ENCODE measurements at regions not wholly inside any gene's neighbourhood (a gene's known extent, or its start where the extent isn't known, plus 50 kb on each side); places are given as distances from the start of the nearest gene placed in this dataset.

DNA sequence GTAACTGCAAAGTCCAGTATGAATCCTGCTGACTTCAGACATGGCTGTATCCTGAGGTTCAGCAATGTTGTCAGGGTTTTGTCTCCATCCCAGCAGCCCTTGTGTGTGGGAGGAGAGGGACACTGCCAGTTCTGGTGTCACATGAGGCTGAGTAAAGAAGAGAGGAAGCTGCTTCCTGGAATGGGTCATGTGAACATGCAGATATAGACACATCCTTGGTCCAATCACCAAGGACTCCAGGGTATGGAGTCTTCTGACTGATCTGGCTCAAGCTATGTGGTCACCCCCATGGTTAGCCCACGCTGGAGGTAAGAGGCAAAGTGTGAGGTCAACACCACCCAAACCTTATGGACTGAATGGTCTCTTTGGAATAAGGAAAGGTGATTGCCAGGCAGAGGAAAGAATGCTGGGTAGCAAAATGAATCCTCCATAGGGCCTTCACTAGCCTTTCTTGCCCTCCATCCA is 134.4 kb upstream of the SLC1A4 start:
- no peak for DNase-seq (ENCODE audit: low read depth in 2 of 2)

DNA sequence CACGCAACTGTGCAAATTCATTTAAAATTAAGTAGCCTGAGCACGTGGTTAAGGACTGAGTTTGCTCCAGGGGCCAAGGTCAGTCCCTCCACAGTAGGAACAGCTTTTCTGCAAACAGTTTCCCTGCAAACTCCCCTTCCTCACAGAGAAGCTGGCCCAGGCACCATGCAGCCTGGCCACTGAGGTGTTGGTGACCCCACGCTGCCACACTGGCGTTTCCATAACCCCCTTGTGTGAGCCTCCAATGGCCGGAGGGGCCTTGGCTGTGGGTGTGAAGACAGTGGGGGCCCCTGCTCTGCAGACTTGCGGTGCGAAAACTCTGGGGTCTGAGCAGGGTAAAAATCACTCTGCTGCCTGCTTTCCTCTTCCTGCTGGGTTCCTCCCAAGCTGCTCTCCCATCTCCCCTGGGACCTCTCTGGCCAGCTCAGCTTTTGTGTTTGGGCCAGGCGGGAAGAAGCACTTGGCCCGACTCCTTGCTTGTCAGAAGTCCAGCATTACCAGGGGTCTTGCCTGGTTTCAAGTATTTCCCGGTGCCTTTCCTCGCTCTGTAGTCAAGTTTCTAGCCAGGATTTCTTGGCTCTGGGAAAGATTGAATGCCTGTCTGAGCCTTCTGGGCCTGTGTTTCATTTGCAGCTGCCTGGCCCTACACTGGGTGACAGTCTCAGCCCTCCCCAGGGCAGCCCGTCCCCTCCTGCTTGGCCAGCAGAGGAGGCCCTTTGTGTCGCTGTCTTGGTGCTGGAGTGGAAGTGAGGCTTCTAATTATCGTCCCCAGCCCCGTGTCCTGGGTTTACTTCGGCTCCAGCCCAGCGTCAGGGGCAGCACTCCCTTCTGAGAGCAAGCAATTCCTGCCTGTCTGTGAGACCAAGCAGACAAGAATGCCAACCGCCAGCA is 131.4 kb upstream of the SLC1A4 start:
- no peak for DNase-seq (ENCODE audit: low read depth in 2 of 2)

GRCh38 chr2:64858541-64859311 is 130.5 kb upstream of the SLC1A4 start:
- DNase-seq (ENCODE audit: low read depth in 2 of 2), result no peak

DNA sequence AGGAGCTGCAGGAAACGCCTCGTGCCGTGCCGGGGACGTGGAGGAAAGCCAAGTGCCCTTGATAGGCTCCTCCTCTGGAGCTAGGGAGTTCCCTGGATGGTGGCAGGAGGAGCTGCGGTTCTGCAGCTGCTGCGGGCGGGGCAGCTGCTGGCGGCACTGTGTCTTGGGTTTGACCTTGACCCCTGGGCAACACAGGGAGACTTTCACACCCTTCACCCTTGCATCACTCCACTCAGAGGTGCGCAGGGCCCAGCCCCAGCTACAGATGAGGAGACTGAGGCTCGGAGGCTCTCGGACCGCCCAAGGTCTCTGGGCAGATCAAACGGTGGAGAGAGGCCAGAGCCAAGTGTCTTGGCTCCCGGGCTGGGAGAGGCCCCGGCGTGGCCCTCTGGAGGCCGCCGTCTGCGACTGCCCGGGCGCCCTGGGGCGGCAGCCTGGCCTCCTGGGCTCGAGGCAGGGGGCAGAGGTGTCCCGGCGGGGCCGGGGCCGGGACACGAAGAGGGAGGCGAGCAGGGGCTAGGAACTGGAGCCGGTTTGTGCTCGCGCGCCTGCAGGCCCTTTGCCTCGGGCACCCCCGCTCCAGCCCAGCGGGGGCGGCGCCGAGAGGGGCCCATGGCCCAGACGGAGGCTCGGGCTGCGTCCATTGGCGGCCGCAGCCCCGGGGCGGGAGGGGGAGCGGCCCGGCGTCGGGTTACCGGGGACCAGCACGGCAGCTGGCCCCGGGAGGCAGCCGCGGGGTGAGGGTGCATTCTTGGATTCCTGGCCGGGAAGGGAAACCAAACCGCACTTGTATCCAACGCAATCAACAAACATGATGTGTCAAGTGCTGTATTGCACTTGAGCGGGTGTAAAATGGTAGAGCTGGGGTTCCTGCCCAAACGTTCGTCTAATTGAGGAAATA is 129.6 kb upstream of the SLC1A4 start:
- DNase-seq (ENCODE audit: low read depth in 2 of 2), result no peak

DNA sequence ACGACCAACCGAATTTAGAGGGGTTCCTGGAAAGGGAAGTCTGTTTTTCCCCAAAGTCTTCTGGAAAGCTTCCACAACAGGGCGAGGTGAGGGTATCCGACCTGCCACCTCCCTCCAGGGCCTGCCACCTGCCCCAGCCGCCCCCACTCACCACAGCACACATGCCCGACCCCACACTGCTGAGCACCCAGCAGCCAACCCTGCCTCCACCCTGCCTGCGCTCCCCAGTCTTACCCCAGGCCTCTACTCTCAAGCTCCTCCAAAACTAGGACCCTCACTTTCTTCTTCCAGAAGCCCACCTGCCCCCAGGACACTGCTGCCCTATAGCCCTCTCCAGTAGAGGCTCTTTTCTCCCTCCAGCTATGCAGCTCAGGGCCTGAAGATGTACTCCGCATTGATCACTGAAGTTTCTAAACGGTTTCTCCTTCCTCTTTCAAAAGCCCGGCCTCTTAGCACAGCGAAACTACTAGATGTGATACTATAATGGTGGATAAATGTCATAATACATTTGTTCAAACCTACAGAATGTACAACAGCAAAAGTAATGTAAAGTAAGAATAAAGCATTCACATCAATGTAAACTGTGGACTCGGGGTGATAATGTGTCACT is 128.8 kb upstream of the SLC1A4 start:
- no peak for DNase-seq (ENCODE audit: low read depth in 2 of 2)

DNA sequence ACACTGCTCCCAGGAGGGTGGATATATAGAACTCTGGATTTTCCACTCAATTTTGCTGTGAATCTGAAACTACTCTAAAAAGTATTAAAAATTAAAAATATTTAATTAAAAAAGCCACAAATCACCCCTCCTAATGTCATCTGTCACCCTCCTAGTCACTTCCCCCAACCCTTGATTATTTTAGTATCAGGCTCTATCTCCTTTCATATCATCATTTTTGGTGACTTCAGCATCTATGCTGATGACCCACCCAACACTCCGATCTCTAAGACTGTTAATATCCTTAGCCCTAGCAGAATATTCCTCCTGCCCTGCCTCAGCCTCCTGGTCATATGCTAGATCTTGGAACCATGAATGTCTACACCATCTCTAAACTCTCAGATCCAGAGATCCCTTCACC is 128.3 kb upstream of the SLC1A4 start:
- DNase-seq (ENCODE audit: low read depth in 2 of 2), result no peak

GRCh38 chr2:64861452-64862397 is 127.5 kb upstream of the SLC1A4 start:
- DNase-seq (ENCODE audit: low read depth in 2 of 2), result no peak

DNA sequence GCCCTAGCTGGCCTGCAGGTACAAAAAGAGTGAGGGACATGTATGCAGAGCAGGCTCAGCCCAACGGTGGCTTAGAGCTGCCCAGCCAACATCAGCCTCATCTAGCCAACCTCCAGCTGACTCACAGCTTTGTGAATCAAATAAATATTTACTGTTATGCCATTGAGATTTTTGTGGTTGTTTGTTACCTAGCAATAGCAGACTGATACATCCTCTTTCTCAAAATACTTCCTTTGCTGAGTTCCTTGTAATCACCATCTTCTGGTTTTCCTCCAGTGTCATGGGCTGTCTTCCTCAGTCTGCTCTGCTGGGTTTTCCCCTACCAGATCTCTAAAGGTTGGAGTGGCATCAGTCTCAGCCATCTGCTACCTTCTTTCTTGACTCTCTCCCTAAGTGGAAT is 126.6 kb upstream of the SLC1A4 start:
- DNase-seq (ENCODE audit: low read depth in 2 of 2), result no peak

DNA sequence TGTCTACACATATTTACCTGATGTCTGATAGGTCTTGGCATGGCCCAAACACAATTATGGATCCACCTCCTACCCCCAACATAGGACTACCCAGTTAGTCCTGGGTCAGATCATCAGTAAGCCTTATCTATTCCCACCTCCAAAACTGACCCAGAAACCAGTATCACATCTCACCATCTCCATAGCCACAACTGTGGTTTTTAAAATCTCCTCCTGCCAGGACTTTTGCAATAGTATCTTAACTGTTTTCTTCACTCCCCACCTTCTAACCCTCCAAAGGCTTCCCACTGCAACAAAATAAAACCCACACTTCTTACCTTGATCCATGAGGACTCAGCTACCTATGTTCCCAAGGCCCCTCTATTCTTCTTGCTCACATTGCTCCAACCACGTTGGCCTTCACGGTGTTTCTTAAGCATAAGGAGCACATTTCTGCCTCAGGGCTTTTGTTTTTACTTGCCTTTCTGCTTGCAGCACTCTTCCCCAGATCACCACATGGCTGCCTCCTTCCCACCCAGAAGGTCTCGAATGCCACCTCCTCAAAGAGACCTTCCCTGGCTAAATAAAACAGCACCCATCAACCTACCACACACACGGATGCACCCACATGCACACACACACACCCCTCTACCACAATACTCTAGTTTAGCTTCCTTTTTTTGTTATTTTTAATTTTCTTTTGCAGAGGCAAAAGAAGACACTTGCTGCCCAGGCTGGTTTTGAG is 125.9 kb upstream of the SLC1A4 start:
- DNase-seq (ENCODE audit: low read depth in 2 of 2), result no peak

- DNase-seq (ENCODE audit: low read depth in 2 of 2), result peak; percentile 25 to 38
Measured at GRCh38 chr2:64865073-64865830, 123.9 kb upstream of the SLC1A4 start.

- no peak for DNase-seq (ENCODE audit: low read depth in 2 of 2)
Measured at GRCh38 chr2:64865831-64866345, 123.3 kb upstream of the SLC1A4 start.

DNA sequence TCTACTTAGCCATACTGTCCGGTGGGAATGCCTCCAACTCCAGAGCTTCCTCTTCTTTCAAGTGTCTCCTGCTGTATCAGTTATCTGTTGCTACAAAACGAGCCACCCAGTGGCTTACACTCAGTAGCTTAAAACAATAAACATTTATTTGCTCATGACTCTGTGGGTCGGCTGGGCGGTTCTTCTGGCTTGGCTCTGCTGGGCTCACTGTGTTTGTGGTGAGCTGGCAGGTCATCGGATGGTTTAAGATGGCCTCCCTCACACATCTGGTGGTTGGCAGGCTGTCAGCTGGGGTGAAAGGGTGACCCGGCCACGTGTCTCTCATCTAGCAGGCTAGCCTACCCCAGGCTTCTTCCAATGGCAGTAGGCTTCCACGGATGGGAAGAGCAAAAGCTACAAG is 122.4 kb upstream of the SLC1A4 start:
- no peak for DNase-seq (ENCODE audit: low read depth in 2 of 2)

GRCh38 chr2:64867253-64867996 is 121.8 kb upstream of the SLC1A4 start:
- DNase-seq (ENCODE audit: low read depth in 2 of 2), result no peak

GRCh38 chr2:64869126-64869525 is 120.1 kb upstream of the SLC1A4 start:
- DNase-seq (ENCODE audit: low read depth in 2 of 2), result no peak

DNA sequence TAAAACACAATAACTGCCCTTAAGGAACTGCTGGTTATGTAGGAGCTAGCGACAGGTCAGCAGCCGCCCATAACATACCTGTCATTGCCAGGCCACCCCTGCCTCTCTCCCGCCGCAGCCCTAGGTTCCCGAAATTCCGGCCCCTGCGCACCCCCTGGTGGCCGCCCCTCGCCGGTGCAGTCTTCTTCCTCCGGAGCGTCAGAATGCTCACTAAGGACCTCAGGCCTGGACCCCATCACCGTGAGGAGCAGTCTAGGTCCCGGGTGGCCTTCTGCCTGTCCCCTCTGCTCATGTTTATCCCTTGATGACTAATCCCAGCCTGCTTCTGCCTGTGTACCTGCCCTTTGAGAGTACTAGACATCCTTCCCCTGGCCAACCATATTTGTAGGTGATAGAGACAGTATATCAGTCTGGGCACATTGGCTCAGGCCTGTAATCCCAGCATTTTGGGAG is 115.7 kb upstream of the SLC1A4 start:
- DNase-seq (ENCODE audit: low read depth in 2 of 2), result peak; percentile 69 to 84

- DNase-seq (ENCODE audit: low read depth in 2 of 2), result no peak
Measured at GRCh38 chr2:64874593-64874992, 114.6 kb upstream of the SLC1A4 start.

DNA sequence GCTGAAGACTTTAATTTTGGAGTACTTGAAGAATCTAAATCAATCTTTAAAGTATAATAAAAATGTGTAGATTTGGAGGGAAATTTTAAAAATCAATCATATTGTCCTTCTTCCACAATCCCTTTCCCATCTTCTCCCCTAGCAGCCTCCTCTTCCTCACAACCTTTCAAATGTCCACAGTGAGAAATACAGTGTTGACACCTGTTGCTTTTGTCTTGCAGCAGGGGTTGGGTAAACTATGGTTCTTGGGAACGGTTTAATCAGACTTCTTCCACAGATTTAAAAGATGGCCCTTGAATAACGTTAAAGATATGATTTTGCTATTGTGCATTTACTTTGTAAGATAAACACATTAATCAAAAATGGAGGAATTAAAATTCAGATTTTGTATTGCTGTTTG is 113.8 kb upstream of the SLC1A4 start:
- no peak for DNase-seq (ENCODE audit: low read depth in 2 of 2)

GRCh38 chr2:64876137-64876647 is 113.0 kb upstream of the SLC1A4 start:
- no peak for DNase-seq (ENCODE audit: low read depth in 2 of 2)

Measured in stimulated activated CD4-positive, alpha-beta T cell treated with anti-CD3 and anti-CD28 coated beads, Interleukin-4, amount 100 ng/mL, for 48 hours (primary cell).